ES-I3 (cell line): ENCODE measurements at regions not wholly inside any gene's neighbourhood (a gene's known extent, or its start where the extent isn't known, plus 50 kb on each side); places are given as distances from the start of the nearest gene placed in this dataset.

Source experiments
- H3K36me3 ChIP-seq: 2 replicates; pipeline ENCODE4 v1.6.1; 2013; ENCODE audit warnings: mild to moderate bottlenecking, low read length, control low read depth, moderate library complexity; ENCODE audit not compliant: insufficient read depth
- H3K4me1 ChIP-seq: 2 replicates; pipeline ENCODE4 v1.6.1; 2013; ENCODE audit warnings: mild to moderate bottlenecking, control low read depth, low read length; ENCODE audit not compliant: insufficient read depth
- H3K9ac ChIP-seq: 2 replicates; pipeline ENCODE4 v1.6.1; 2013; ENCODE audit warnings: low read depth, mild to moderate bottlenecking, low read length, moderate library complexity
- H3K9me3 ChIP-seq: 2 replicates; pipeline ENCODE4 v1.6.1; 2013; ENCODE audit warnings: mild to moderate bottlenecking, low read length, moderate library complexity; ENCODE audit not compliant: control insufficient read depth, insufficient read depth

DNA sequence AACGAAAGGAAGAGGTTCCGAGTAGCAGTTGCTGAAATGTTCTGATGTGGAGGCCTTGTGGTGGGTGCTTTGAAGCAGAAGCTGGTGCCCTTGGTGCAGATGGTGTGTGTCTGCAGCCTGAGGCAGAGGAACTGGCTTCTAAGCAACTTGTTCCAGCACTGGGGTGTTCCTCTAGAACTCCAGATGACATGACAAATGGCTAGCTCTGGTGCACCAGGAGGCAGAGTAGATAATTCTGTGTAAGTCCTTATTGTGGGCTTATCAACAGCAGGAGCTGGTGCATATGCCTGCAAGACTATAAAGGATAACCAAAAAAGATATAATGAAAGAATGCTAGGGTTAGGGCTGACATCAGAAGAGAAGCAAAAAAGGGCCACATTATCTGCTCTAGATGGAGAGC is 76.5 kb downstream of the ARL5B start:
- H3K4me1 ChIP-seq: no peaks in the 10 kb centered on the region
- H3K36me3 ChIP-seq: no peaks in the 10 kb centered on the region
- H3K9ac ChIP-seq: no peak overlapping the region
- no peaks in the 10 kb centered on the region for H3K9me3 ChIP-seq

DNA sequence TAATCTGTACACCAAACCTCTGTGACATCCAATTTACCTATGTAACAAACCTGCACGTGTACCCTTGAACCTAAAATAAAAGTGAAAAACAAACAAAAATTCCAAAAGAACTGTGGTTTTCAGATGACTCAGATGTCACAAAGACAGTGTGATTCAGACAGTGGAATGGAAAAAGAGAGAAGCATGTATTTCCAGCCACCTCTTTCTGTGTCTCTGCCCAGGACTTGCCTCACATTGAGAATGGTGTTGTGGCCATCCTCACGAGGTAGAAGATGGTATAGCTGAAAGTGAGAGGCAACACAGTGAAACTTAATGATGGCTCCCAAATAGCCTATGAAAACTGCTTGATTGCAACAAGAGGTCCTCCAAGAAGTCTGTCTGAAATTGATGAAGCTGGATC is 78.0 kb downstream of the ARL5B start:
- Histone ChIP-seq H3K9me3 (peaks cover 6% of the 10 kb centered on the region; the same call in 1 of the 2 replicates), H3K36me3 (no peaks in the 10 kb centered on the region), H3K9ac (no peak overlapping the region), H3K4me1 (no peaks in the 10 kb centered on the region)

- no peak overlapping the region for H3K9ac ChIP-seq
- H3K9me3 ChIP-seq: peaks cover 6% of the 10 kb centered on the region; the same call in 1 of the 2 replicates
- H3K4me1 ChIP-seq: no peaks in the 10 kb centered on the region
- no peaks in the 10 kb centered on the region for H3K36me3 ChIP-seq
These were observed 78.6 kb downstream of the ARL5B start for GRCh38 chr10:18737841-18738240.

DNA sequence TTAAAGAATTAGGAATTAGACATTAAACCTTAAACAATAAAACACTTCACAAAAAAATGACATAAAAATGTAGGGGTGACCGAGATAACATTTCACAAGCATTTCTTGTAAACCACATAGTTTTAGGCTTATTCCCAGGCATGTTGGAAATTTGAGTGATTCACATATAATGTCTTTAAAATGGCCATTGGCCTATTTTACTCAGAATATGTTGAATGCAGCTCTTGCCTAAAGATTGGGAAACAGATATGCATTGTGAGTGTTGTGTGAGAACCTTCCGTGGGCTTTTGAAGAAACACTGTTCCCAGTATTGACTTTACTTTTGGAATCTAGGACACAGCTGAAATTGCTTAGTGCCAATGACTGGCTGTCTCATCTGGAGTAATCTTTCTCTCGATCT is 79.6 kb downstream of the ARL5B start:
- Histone ChIP-seq H3K36me3 (no peaks in the 10 kb centered on the region), H3K9me3 (peaks cover 6% of the 10 kb centered on the region; the same call in 1 of the 2 replicates), H3K4me1 (no peaks in the 10 kb centered on the region), H3K9ac (no peak overlapping the region)

DNA sequence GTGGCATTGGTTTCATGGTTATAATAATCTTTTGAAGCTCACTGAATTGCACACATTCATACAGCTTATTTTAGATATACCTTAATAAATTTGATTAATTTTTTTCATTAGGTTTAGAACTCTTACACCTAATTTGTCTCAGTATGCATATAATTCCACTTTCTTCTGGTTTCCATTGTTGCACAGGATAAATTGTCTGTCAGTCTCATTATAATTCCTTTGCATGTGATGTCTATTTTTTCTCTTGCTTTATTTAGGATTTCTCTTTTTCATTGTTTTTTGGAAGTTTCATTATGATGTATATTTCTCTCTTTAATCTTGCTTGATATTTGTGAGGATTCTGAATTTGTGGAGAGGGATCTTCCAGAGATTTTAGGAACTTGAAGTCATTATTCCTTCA is 84.7 kb downstream of the ARL5B start:
- Histone ChIP-seq H3K36me3 (no peaks in the 10 kb centered on the region), H3K9me3 (peaks cover 6% of the 10 kb centered on the region; the same call in 1 of the 2 replicates), H3K9ac (no peak overlapping the region), H3K4me1 (no peaks in the 10 kb centered on the region)

DNA sequence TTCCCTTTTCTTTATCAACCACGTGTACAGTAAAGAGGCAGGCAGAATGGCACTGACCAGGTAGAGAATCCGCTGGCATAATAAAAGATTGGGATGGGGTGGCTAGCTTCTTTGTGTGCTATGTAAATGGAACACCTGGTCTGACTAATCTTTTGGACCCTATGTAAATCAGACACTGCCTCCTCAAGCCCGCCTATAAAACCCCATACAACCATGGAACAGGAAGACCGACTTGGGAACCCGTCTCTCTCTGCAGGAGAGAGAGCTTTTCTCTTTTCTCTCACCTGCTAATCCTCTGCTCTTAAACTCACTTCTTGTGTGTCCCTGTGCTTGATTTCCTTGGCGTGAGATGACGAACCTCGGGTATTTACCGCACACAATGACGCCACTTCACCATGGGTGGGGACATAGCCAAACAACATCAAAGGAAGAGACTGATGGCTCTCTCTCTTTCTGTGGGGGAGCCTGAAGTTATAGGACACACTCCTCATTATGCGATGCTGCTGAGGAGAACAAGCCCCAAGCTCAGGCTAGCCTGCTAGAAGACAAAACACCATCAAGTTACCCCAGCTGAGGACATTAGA is 94.2 kb downstream of the ARL5B start:
- Histone ChIP-seq H3K9ac (no peak overlapping the region), H3K4me1 (peaks cover 3% of the 10 kb centered on the region; the same call in 1 of the 2 replicates), H3K9me3 (no peaks in the 10 kb centered on the region), H3K36me3 (no peaks in the 10 kb centered on the region)

- Histone ChIP-seq H3K36me3 (no peaks in the 10 kb centered on the region), H3K4me1 (no peaks in the 10 kb centered on the region), H3K9me3 (no peaks in the 10 kb centered on the region), H3K9ac (no peak overlapping the region)
These were observed 100.3 kb downstream of the ARL5B start for GRCh38 chr10:18759575-18759974.

GRCh38 chr10:18760836-18761235 is 101.6 kb downstream of the ARL5B start:
- no peaks in the 10 kb centered on the region for H3K4me1 ChIP-seq
- H3K36me3 ChIP-seq: no peaks in the 10 kb centered on the region
- H3K9me3 ChIP-seq: no peaks in the 10 kb centered on the region
- no peak overlapping the region for H3K9ac ChIP-seq

DNA sequence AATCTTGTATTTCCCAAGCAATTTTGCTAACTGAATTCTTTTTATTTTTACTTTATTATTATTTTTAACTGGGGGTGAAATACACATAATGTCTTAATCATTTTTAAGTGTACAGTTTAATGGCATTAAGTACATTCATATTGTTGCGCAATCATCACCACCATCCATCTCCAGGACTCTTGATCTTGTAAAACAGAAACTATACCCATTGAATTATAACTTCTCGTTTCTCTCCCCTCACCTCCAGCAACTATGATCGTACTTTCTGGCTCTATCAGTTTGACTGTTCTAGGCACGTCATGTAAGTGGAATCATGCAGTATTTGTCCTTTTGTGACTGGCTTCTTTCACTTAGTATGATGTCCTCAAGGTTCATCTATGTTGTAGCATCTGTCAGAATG is 108.8 kb downstream of the ARL5B start:
- no peak overlapping the region for H3K9ac ChIP-seq
- H3K4me1 ChIP-seq: no peaks in the 10 kb centered on the region
- no peaks in the 10 kb centered on the region for H3K36me3 ChIP-seq
- H3K9me3 ChIP-seq: no peaks in the 10 kb centered on the region

GRCh38 chr10:18773180-18773579 is 113.9 kb downstream of the ARL5B start:
- H3K9me3 ChIP-seq: no peaks in the 10 kb centered on the region
- no peaks in the 10 kb centered on the region for H3K4me1 ChIP-seq
- H3K9ac ChIP-seq: no peak overlapping the region
- H3K36me3 ChIP-seq: no peaks in the 10 kb centered on the region

DNA sequence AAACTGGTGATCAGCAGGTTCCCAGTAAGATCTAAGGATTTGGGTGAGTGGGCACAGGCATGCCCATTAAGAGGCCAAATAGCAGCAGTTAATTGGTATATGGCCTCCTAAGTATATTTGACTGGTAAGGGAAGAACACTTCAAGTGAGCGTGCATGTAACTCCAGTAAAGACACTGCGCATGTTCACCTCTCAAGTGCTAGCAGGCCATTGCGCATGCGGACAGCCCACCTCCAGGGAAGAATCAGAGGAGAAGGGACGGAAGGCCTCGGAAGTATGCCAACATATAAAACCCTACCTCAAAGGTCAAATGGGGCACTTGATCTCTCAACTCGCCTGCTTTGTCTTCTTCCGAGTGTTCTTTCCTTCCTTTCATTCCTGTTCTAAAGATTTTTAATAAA is 118.0 kb downstream of the ARL5B start:
- Histone ChIP-seq H3K36me3 (no peaks in the 10 kb centered on the region), H3K9ac (no peak overlapping the region), H3K4me1 (no peaks in the 10 kb centered on the region), H3K9me3 (no peaks in the 10 kb centered on the region)

GRCh38 chr10:18786478-18786877 is 127.2 kb downstream of the ARL5B start:
- Histone ChIP-seq H3K4me1 (no peaks in the 10 kb centered on the region), H3K9ac (no peak overlapping the region), H3K9me3 (no peaks in the 10 kb centered on the region; the same call in 1 of the 2 replicates), H3K36me3 (no peaks in the 10 kb centered on the region)

- Histone ChIP-seq H3K9ac (no peak overlapping the region), H3K36me3 (no peaks in the 10 kb centered on the region), H3K9me3 (no peaks in the 10 kb centered on the region; the same call in 1 of the 2 replicates), H3K4me1 (no peaks in the 10 kb centered on the region)
These were observed 134.7 kb downstream of the ARL5B start for GRCh38 chr10:18793951-18794350.

DNA sequence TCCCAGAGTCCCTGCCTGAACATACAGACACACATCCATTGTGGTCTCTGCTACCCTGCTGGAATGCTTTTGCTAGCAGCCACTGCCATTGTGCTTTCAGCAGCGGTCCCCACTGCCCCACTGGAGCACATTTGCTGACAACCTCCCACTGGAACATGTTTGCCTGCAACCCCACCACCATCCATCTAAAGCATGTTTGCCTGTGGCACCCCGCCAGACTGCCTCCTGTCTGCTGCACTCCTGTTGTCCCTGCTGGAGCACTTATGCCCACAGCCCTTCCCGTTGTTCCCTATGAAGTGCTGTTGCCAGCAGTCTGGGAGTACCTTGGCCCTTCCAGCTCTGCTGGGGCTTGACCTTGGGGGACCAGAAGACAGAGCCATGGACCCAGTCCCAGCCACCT is 136.3 kb downstream of the ARL5B start:
- Histone ChIP-seq H3K9ac (no peak overlapping the region), H3K4me1 (no peaks in the 10 kb centered on the region), H3K36me3 (no peaks in the 10 kb centered on the region), H3K9me3 (no peaks in the 10 kb centered on the region; the same call in 1 of the 2 replicates)

DNA sequence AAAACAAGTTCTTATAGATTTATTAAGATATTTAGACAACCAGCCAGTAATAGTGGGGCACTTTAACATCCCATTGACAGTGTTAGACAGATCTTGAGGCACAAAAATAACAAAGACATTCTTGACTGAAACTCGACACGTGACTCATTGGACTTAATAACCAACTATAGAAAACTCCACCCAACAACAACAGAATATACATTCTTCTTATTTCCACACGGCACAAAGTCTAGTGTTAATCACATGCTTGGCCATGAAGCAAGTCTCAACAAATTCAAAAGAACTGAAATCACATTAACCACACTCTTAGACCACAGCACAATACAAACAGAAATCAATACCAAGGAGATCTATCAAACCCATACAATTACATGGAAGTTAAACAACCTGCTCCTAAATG is 138.1 kb downstream of the ARL5B start:
- H3K9me3 ChIP-seq: no peaks in the 10 kb centered on the region; the same call in 1 of the 2 replicates
- no peaks in the 10 kb centered on the region for H3K4me1 ChIP-seq
- no peak overlapping the region for H3K9ac ChIP-seq
- no peaks in the 10 kb centered on the region for H3K36me3 ChIP-seq

DNA sequence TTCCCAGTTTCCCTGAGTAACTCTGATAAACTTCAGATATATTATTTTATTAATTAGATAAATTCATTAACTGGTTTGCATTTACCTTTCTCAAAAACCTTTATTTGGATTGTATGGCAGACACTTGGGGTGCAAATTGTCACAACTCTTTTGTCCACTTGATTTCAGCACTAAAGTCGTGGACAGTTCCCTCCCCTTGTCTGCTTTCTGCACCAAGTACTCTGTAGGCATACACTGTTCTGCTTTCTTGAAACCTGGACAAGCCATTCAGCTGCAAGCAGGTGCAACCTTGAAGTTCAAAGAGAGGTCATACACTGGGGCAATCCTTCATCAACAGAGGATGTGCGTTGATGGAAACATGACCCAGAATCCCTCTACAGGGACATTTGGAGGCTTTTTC is 162.9 kb downstream of the ARL5B start:
- H3K4me1 ChIP-seq: no peaks in the 10 kb centered on the region
- H3K9ac ChIP-seq: no peak overlapping the region
- H3K36me3 ChIP-seq: no peaks in the 10 kb centered on the region
- H3K9me3 ChIP-seq: no peaks in the 10 kb centered on the region
